GM18907 (cell line): ENCODE measurements at regions not wholly inside any gene's neighbourhood (a gene's known extent, or its start where the extent isn't known, plus 50 kb on each side); places are given as distances from the start of the nearest gene placed in this dataset.
"Not testable (repeated sequence)": the region's sequence is repeated elsewhere in the genome, so short reads cannot be mapped to it uniquely, and the experiment has no call there.

Source experiments
- ATAC-seq: cut with Tn5 transposase; IDR thresholded peaks from one replicate; pipeline ENCODE4 v1.9.1; 2021; ENCODE audit warnings: mild to moderate bottlenecking, moderate library complexity; ENCODE audit not compliant: unreplicated experiment

- peak; percentile 82 for ATAC-seq
Observed at GRCh38 chr3:106068795-106069194, 200.0 kb upstream of the CBLB start.

- no peak for ATAC-seq
Observed at GRCh38 chr3:106070187-106070586, 201.4 kb upstream of the CBLB start.

- ATAC-seq = no peak
Observed at GRCh38 chr3:106071306-106071705, 202.5 kb upstream of the CBLB start.

- not testable (repeated sequence) for ATAC-seq
Observed at GRCh38 chr3:106072596-106072995, 203.8 kb upstream of the CBLB start.

GRCh38 chr3:106073806-106074205 lies 205.0 kb upstream of the CBLB start:
- not testable (repeated sequence) for ATAC-seq

- ATAC-seq = not testable (repeated sequence)
Observed at GRCh38 chr3:106075731-106076130, 206.9 kb upstream of the CBLB start.

- no peak for ATAC-seq
Observed at GRCh38 chr3:106078635-106079034, 209.8 kb upstream of the CBLB start.

- ATAC-seq = no peak
Observed at GRCh38 chr3:106082616-106083015, 213.8 kb upstream of the CBLB start.

- ATAC-seq = no peak
Observed at GRCh38 chr3:106083207-106083606, 214.4 kb upstream of the CBLB start.

GRCh38 chr3:106083854-106084253 lies 215.0 kb upstream of the CBLB start:
- ATAC-seq = no peak

- ATAC-seq = no peak
Observed at GRCh38 chr3:106086038-106086437, 217.2 kb upstream of the CBLB start.

GRCh38 chr3:106086636-106087035 lies 217.8 kb upstream of the CBLB start:
- no peak for ATAC-seq

GRCh38 chr3:106088304-106088703 lies 219.5 kb upstream of the CBLB start:
- ATAC-seq = no peak

GRCh38 chr3:106088899-106089298 lies 220.1 kb upstream of the CBLB start:
- ATAC-seq = no peak

- no peak for ATAC-seq
Observed at GRCh38 chr3:106089806-106090205, 221.0 kb upstream of the CBLB start.

GRCh38 chr3:106092792-106093191 lies 224.0 kb upstream of the CBLB start:
- ATAC-seq = no peak

- no peak for ATAC-seq
Observed at GRCh38 chr3:106093616-106094015, 224.8 kb upstream of the CBLB start.

GRCh38 chr3:106097817-106098435 lies 229.1 kb upstream of the CBLB start:
- ATAC-seq = no peak

GRCh38 chr3:106103383-106103782 lies 234.6 kb upstream of the CBLB start:
- no peak for ATAC-seq

GRCh38 chr3:106104078-106104477 lies 235.3 kb upstream of the CBLB start:
- no peak for ATAC-seq

GRCh38 chr3:106108925-106109324 lies 240.1 kb upstream of the CBLB start:
- ATAC-seq = no peak

- ATAC-seq = not testable (repeated sequence)
Observed at GRCh38 chr3:106112561-106112960, 243.7 kb upstream of the CBLB start.

- ATAC-seq = no peak
Observed at GRCh38 chr3:106113747-106114146, 244.9 kb upstream of the CBLB start.
